Stimulated activated CD4-positive, alpha-beta T cell treated with anti-CD3 and anti-CD28 coated beads, Interleukin-2, amount 100 ng/mL, for 4 hours (primary cell): ENCODE measurements at regions not wholly inside any gene's neighbourhood (a gene's known extent, or its start where the extent isn't known, plus 50 kb on each side); places are given as distances from the start of the nearest gene placed in this dataset.
A peak's percentile ranks its signal among the peaks of the same experiment; 100 is the strongest.

ENCODE experiments used
- DNase-seq: peaks from one replicate; pipeline ENCODE4 v3.0.0-alpha.2; 2020; ENCODE audit warnings: low read depth

- peak; percentile 39 for DNase-seq
These were observed 58.2 kb upstream of the ANTXRL start for GRCh38 chr10:46228563-46229071.

DNA sequence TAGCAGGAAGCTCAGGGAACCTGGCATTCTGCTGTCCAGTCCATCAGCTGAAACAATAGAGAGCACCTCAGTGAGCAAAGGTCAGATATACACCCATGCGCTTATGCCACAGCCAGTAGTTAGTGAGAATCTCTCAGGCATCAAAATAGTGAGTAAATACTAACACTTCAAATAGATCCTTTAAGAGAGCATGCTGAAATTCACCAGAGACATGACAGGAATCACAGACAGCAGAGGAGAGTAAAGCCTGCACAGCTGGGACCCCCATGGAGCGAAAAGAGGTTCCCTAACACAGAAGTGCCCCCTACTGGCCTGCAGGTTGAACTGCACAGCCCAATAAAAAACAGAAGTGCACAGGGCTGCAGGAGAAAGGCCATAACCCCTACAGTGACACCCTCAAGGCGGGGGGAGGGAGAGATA is 57.6 kb upstream of the ANTXRL start:
- no peak for DNase-seq

GRCh38 chr10:46230615-46231014 is 56.2 kb upstream of the ANTXRL start:
- DNase-seq: no peak

DNA sequence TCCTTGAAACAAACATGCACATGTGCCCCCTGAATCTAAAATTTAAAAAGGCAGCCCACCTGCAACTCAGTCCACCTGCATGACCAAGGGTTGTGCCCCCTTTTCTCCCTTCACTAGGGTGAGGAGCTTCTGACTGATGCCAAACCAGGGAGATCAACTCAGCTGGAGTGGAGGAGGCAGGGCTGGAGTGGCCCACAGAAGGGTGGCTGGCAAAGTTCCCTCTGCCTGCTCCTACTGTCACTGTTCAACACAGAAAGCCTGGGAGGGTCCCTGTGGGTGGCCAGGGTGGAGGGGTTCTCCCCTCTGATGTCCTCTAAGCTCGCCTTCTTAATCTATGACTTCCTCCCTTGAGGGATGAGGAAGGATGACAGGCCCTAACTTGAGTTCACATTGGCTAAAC is 55.7 kb upstream of the ANTXRL start:
- no peak for DNase-seq

DNA sequence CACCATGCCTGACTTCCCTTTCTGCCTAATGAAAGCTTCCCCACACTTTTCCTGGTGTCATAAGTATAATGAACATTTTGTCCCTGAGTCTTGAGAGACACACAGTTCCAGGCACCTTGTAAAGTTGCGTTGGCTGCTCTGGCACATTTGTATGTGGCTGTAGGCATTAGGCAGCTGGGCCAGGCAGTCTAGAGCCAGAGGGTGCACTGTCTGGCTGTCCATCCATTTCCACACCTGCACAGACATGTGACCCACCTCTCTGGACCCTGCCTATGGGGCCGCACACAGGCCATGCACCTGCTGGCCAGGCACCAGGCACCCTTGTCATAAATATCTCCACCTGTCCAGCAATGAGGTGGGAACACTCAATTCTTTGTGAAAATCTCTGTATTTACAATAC is 54.7 kb upstream of the ANTXRL start:
- DNase-seq: no peak

- DNase-seq: no peak
These were observed 54.1 kb upstream of the ANTXRL start for GRCh38 chr10:46232666-46233065.

DNA sequence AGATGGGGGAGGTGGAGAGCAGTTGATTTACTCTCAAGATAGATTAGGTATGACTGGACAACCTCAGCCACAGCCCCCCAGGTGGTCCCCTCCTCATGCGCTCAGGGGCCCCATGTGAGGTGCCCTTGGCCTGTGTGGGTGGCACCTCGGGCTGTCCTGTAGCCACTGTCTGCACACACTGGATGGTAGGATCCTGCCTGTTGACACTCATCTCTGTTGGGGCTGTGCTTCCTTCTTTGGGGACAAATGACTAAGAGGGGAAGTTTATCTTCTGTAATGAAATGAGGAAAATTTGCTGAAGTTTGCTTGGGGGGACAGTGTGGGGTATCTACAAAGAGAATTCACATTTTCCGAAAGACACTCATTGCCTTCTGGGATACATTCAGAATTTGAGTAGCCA is 53.6 kb upstream of the ANTXRL start:
- no peak for DNase-seq

DNA sequence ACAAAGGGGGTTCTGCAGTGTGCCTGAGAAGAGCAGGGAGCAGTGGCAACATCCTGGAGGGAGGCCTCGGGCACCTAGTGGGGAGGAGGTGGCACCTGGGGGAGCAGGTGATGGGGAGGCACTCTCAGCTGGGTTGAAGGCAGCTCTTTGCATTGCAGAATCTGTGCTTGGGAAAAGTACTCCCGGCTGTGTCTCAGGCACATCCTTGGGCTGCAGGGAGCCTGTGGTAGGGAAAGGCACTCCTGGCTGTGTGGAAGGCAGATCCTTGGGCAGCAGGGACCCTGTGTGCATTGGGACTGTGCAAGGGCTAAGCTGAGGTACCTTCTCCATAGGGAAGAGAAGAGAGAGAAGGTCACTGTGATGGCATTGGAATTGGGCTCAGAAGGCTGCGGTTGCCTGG is 52.8 kb upstream of the ANTXRL start:
- no peak for DNase-seq

- DNase-seq: no peak
These were observed 52.3 kb upstream of the ANTXRL start for GRCh38 chr10:46234431-46235060.

GRCh38 chr10:46235705-46236545 is 50.9 kb upstream of the ANTXRL start:
- no peak for DNase-seq

GRCh38 chr10:46236546-46236887 is 50.3 kb upstream of the ANTXRL start:
- no peak for DNase-seq

GRCh38 chr10:46236941-46237681 is 49.7 kb upstream of the ANTXRL start:
- no peak for DNase-seq
